ENCODE measurements at regions not wholly inside any gene's neighbourhood (a gene's known extent, or its start where the extent isn't known, plus 50 kb on each side); places are given as distances from the start of the nearest gene placed in this dataset.

DNA sequence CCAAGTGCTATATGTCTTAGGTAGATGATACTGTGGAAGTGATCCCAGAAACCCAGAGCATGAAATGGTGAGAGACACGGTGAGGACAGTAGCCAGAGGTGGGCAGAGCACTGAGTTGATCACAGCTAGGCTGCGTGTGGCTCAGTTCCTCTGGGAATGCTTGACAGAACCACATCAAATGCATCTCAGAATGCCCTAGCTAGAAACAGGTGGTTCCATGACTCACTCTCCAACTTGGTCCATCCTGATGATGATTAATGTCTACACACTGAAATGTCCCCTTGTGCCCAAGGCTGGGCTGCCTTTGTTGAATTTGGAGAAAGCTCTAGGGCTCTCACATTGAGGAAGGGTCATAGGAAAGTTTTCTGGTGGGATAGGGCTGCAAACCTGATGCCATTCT is 113.6 kb downstream of the ZNF518B start:
- TF ChIP-seq, protein P1, sequence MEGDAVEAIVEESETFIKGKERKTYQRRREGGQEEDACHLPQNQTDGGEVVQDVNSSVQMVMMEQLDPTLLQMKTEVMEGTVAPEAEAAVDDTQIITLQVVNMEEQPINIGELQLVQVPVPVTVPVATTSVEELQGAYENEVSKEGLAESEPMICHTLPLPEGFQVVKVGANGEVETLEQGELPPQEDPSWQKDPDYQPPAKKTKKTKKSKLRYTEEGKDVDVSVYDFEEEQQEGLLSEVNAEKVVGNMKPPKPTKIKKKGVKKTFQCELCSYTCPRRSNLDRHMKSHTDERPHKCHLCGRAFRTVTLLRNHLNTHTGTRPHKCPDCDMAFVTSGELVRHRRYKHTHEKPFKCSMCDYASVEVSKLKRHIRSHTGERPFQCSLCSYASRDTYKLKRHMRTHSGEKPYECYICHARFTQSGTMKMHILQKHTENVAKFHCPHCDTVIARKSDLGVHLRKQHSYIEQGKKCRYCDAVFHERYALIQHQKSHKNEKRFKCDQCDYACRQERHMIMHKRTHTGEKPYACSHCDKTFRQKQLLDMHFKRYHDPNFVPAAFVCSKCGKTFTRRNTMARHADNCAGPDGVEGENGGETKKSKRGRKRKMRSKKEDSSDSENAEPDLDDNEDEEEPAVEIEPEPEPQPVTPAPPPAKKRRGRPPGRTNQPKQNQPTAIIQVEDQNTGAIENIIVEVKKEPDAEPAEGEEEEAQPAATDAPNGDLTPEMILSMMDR (conservative IDR thresholded peaks at IDR 0.05; ENCODE audit: control insufficient read depth, insufficient read depth, low read depth, low read length) = no peak
- DNase-seq (ENCODE audit: low read depth) = no peak
- H3K4me3 ChIP-seq (ENCODE audit: control insufficient read depth, low read depth, low read length) = no peak overlapping the region

DNA sequence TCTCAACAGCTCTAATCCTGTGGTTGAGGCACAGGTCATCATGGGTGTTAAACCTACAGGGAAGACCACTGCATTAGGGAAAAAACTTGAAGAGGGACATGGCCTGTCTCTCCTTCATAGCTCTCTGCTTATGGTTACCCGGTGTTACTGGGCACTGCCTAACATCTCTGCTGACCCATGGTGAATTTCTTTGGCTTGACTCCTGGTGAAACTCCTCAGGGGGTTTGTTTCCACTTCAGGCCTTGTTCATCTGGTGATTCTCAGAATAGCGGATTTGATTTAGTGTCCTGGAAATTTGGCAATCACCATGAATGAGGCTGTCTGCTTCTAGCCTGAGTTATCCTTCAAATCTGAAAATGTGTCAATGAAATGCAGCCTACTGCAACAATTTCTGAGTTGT is 114.4 kb downstream of the ZNF518B start:
- TF ChIP-seq, protein P1 (conservative IDR thresholded peaks at IDR 0.05; ENCODE audit: control insufficient read depth, insufficient read depth, low read depth, low read length) = no peak
- H3K4me3 ChIP-seq (ENCODE audit: control insufficient read depth, low read depth, low read length) = no peak overlapping the region
- no peak for DNase-seq (ENCODE audit: low read depth)

DNA sequence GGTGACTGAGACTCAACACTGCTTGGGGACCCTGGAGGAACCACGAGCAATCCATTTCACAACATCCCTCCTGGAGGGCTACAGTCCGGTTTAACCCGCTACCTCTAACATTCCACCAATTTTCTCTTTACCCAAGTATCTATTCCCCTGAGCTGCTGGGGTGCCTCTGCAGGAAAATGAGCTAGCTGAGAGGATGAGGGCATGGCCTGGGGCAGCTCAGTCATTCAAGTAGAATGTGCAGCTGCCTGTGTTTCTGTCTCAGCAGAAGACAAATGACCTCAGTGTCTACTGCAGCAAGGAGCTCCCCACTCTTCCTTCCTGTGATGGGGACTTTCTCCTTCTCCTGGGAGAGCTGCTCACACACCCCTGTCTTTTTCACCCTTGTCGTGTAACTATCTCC is 120.8 kb downstream of the ZNF518B start:
- H3K4me3 ChIP-seq (ENCODE audit: control insufficient read depth, low read depth, low read length) = no peak overlapping the region
- no peak for DNase-seq (ENCODE audit: low read depth)
- TF ChIP-seq, protein P1 (conservative IDR thresholded peaks at IDR 0.05; ENCODE audit: control insufficient read depth, insufficient read depth, low read depth, low read length) = no peak

DNA sequence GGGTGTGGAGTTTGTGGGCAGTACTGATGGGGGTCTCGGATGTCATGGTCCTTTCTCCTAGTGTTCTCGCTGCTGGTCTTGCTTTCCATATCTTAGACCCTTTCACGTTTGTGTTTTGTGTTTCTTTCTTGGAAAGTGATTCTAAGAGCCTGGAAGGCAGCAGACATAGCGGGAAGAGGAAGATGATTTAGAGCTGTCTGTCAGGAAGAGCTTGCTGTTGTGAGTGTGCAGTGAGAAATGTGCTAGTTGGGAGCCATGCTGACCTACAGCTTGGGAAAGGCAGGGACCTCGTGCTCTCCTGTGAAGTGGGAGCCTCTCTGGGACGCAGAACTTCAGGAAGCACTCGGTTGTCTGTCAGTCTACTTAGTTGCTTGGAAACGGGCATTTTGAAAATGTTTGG is 122.2 kb downstream of the ZNF518B start:
- H3K4me3 ChIP-seq (ENCODE audit: control insufficient read depth, low read depth, low read length) = no peak overlapping the region
- TF ChIP-seq, protein P1 (conservative IDR thresholded peaks at IDR 0.05; ENCODE audit: control insufficient read depth, insufficient read depth, low read depth, low read length) = no peak
- no peak for DNase-seq (ENCODE audit: low read depth)

DNA sequence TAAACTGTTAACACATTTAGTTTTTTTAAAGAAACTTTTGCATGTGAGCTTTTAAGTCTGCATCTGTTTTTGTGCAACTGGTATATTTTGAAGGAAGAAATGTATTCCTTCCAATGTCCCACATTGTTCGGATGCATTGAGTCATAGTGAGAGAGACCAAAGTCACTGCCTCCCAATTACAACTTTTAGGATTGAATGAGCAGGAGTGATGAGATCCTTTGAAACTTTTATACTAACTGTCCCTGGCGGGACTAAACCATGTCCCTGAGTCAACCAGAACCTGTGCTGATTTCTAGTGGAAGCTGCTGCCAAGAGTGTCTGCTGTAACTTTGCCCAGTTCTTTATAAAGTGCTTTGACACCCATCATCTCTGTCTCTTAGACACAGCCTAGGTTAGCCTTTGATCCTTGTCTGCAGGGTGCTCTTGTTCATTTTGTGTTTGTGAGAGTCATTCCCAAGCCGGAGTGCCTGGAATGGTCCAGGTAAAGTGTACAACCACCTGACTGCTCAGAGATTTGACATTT is 122.7 kb downstream of the ZNF518B start:
- DNase-seq (ENCODE audit: low read depth) = no peak
- no peak overlapping the region for H3K4me3 ChIP-seq (ENCODE audit: control insufficient read depth, low read depth, low read length)
- TF ChIP-seq, protein P1 (conservative IDR thresholded peaks at IDR 0.05; ENCODE audit: control insufficient read depth, insufficient read depth, low read depth, low read length) = no peak

DNA sequence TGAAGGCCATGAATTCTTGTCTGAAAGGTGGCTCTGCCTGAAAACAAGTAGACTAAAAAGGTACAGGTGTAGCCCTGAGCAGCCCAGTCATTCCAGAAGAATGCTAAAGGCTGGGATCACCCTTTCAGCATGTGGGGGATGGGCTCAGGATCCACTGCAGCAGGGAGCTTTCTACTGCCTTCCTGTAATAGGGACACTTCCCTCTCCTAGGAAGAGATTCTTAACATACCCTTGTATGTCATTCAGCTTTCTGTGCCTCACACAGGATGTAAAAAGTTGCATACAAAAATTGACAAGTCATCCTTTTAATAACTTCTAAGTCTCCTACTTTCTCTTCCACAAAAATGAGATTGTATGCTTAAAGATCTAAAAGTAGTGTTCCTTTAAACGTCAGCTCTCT is 123.3 kb downstream of the ZNF518B start:
- TF ChIP-seq, protein P1 (conservative IDR thresholded peaks at IDR 0.05; ENCODE audit: control insufficient read depth, insufficient read depth, low read depth, low read length) = no peak
- no peak for DNase-seq (ENCODE audit: low read depth)
- H3K4me3 ChIP-seq (ENCODE audit: control insufficient read depth, low read depth, low read length) = no peak overlapping the region

DNA sequence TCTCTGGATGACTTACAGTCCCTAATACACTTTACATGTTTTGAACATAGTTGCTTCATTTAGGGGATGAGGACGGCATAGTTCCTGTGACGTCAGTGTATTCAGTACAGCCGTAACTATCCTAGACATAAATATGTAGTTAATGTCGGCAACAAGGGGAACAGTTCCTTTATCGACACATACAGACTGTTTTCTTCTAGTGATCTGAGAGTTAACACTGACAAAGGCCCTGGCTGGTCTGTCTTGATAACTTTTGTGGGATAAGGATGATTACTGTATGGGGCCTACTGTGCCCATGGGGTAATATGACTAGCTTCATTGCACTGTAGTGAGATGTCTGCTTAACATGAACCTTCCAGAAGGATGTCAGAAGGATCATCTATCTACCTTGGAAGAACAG is 131.2 kb downstream of the ZNF518B start:
- no peak overlapping the region for H3K4me3 ChIP-seq (ENCODE audit: control insufficient read depth, low read depth, low read length)
- DNase-seq (ENCODE audit: low read depth) = no peak
- TF ChIP-seq, protein P1 (conservative IDR thresholded peaks at IDR 0.05; ENCODE audit: control insufficient read depth, insufficient read depth, low read depth, low read length) = no peak
